ENCODE measurements at regions not wholly inside any gene's neighbourhood (a gene's known extent, or its start where the extent isn't known, plus 50 kb on each side); places are given as distances from the start of the nearest gene placed in this dataset.

DNA sequence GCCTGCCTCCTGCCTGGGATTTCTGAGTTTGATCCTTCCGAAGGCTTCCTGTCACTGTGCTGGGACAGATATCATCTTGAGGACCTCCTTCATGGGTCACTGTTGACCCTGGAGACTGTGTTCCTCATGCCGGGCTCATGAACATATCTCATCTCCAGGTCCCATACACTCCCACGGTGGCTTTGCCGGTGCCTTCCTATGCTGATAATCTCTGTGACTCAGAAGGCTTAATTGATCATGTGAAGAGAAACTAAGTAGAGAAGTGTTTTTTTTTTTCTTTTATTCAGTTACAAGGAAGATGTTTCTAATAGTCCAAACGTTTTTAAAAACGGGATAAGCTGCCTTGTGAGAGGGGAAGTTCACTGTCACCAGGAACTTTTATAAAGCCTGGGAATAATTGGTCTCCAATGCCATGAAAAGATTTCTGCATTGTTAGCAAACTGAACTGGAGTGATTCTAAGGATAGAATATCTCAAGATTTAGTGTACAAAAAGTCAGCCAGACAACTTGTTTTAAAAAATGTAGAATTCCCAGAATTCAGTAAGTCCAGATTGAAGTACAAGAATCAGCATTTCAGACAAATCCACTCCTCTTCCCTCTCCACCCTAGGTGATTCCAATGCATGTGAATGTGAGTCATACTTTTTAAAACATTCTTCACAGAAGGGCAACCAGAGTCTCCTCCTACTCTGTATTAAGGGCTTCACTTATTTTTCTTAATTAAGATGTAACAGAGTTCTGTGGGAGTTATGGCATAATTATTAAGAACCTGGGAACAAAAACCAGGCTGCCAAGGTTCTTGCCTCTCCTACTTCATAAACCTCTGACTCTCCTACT is 139.8 kb upstream of the LGR5 start:
- TF ChIP-seq, protein P1, sequence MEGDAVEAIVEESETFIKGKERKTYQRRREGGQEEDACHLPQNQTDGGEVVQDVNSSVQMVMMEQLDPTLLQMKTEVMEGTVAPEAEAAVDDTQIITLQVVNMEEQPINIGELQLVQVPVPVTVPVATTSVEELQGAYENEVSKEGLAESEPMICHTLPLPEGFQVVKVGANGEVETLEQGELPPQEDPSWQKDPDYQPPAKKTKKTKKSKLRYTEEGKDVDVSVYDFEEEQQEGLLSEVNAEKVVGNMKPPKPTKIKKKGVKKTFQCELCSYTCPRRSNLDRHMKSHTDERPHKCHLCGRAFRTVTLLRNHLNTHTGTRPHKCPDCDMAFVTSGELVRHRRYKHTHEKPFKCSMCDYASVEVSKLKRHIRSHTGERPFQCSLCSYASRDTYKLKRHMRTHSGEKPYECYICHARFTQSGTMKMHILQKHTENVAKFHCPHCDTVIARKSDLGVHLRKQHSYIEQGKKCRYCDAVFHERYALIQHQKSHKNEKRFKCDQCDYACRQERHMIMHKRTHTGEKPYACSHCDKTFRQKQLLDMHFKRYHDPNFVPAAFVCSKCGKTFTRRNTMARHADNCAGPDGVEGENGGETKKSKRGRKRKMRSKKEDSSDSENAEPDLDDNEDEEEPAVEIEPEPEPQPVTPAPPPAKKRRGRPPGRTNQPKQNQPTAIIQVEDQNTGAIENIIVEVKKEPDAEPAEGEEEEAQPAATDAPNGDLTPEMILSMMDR (IDR thresholded peaks at IDR 0.05) = no peak
- Histone ChIP-seq H3K4me1 (peaks cover 0 to 15% (median 0%) of the 10 kb centered on the region in 4 donors), H3K27ac (no peak overlapping the region), H3K27me3 (no peaks in the 10 kb centered on the region), H3K4me3 (no peak overlapping the region), H3K9me3 (no peaks in the 10 kb centered on the region), H3K36me3 (no peaks in the 10 kb centered on the region)
- no peak for DNase-seq
- intact Hi-C loops (cut with DNase I; ENCODE audit: low total_unique reads) = no loop called here

DNA sequence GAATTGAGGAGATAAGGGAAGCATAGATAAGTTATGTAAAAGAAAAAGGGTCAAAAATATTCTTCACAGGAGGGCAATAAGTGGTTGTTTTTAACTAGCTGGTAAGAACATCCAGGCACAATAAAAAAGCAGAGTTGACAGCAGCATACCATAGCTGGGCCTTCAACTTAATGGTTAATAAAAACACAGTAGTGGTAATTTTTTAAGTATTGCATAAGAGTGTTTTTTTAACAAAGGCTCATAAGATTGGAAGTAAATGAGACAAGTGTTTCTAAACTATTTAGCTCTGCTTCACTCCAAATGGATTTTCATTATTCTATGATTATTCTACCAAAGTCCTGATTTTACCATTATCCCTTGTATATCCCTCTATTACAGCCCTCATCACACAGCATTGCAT is 140.1 kb upstream of the TSPAN8 start:
- DNase-seq = no peak
- H3K4me3 ChIP-seq = no peak overlapping the region
- no peaks in the 10 kb centered on the region for H3K9me3 ChIP-seq
- intact Hi-C loops (cut with DNase I; ENCODE audit: low total_unique reads) = no loop called here
- no peaks in the 10 kb centered on the region for H3K27me3 ChIP-seq
- no peaks in the 10 kb centered on the region for H3K36me3 ChIP-seq
- TF ChIP-seq, protein P1 (IDR thresholded peaks at IDR 0.05) = no peak
- peaks cover 0 to 15% (median 0%) of the 10 kb centered on the region in 4 donors for H3K4me1 ChIP-seq
- H3K27ac ChIP-seq = no peak overlapping the region

DNA sequence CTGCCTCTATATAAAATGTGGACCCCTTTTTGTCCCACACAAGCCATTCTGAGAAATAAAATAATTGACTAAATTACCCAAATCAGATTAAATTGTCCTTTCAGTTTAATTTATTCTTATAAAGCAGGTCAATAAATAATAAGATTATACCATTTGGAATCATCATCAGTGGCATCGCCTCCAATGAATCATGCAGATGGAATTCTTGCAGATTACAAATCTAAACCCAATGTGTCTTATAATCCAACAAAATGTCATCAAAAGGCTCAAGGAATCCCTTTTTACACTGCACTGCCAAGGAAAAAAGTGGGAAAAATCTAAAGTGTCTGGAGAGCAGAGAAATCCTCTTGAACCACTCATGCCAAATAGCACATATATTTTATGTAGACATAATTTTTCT is 138.2 kb upstream of the TSPAN8 start:
- TF ChIP-seq, protein P1 (IDR thresholded peaks at IDR 0.05) = no peak
- no peak for DNase-seq
- no peaks in the 10 kb centered on the region for H3K27me3 ChIP-seq

DNA sequence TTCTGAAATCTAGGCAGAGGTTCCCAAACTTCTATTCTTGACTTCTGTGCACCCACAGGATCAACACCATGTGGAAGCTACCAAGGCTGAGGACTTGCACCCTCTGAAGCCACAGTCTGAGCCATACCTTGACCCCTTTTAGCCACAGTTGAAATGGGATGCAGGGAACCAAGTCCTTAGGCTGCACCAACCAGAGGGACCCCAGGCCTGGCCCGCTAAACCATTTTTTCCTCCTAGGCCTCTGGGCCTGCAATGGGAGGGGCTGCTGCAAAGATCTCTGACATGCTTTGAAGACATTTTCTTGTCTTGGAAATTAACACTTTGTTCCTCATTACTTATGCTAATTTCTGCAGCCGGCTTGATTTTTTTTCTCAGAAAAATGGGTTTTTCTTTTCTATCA is 133.9 kb upstream of the TSPAN8 start:
- H3K27ac ChIP-seq = no peak overlapping the region
- H3K27me3 ChIP-seq = no peaks in the 10 kb centered on the region
- H3K4me3 ChIP-seq = no peak overlapping the region
- no peak for DNase-seq
- H3K9me3 ChIP-seq = no peaks in the 10 kb centered on the region
- TF ChIP-seq, protein P1 (IDR thresholded peaks at IDR 0.05) = no peak
- no peaks in the 10 kb centered on the region for H3K4me1 ChIP-seq
- intact Hi-C loops (cut with DNase I; ENCODE audit: low total_unique reads) = no loop called here
- H3K36me3 ChIP-seq = no peaks in the 10 kb centered on the region

More for the DNA sequence above, 138.2 kb upstream of the TSPAN8 start:
- H3K27ac ChIP-seq = no peak overlapping the region
- intact Hi-C loops (cut with DNase I; ENCODE audit: low total_unique reads) = no loop called here
- no peaks in the 10 kb centered on the region for H3K36me3 ChIP-seq
- no peak overlapping the region for H3K4me3 ChIP-seq
- H3K4me1 ChIP-seq = peaks cover 0 to 15% (median 0%) of the 10 kb centered on the region in 4 donors
- no peaks in the 10 kb centered on the region for H3K9me3 ChIP-seq

DNA sequence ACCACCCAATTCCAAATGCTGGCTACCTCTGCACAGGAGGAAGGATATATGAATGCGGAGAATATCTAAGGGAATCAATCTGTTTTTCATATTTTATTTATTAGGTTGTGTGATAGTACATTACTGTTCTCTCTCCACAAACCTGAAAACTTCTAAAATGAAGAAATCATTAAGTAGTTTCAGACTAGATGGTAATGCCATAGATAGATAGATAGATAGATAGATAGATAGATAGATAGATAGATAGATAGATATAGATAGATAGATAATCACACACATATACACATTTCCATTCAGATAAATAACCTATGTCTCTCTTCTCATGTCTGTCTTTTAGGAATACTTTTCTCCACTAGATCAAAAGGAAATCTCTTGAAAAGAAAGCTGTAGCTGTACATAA is 126.1 kb upstream of the TSPAN8 start:
- no peaks in the 10 kb centered on the region for H3K9me3 ChIP-seq
- H3K27ac ChIP-seq = no peak overlapping the region
- H3K4me3 ChIP-seq = no peak overlapping the region
- H3K4me1 ChIP-seq = no peaks in the 10 kb centered on the region
- TF ChIP-seq, protein P1 (IDR thresholded peaks at IDR 0.05) = no peak
- no peak for DNase-seq
- no peaks in the 10 kb centered on the region for H3K27me3 ChIP-seq
- intact Hi-C loops (cut with DNase I; ENCODE audit: low total_unique reads) = no loop called here
- no peaks in the 10 kb centered on the region for H3K36me3 ChIP-seq

All from tibial artery (tissue), 4 donors.